ENCODE measurements at regions not wholly inside any gene's neighbourhood (a gene's known extent, or its start where the extent isn't known, plus 50 kb on each side); places are given as distances from the start of the nearest gene placed in this dataset.
"Not testable (repeated sequence)": the region's sequence is repeated elsewhere in the genome, so short reads cannot be mapped to it uniquely, and the experiment has no call there.

GRCh38 chr9:100794738-100795269 lies 216.9 kb downstream of the CAVIN4 start:
- TF ChIP-seq FOXM1 (IDR thresholded peaks at IDR 0.05; ENCODE audit: borderline replicate concordance) = no peak
- TF ChIP-seq LEF1 (IDR thresholded peaks at IDR 0.05; ENCODE audit: borderline replicate concordance) = no peak
- no peak for TF ChIP-seq ZNF384 (IDR thresholded peaks at IDR 0.05)
- no peak for TF ChIP-seq L3MBTL2 (conservative IDR thresholded peaks at IDR 0.05)
- no peak for TF ChIP-seq NFRKB (IDR thresholded peaks at IDR 0.05)
- no peak for TF ChIP-seq SUZ12 (IDR thresholded peaks at IDR 0.05)
- TF ChIP-seq ELF4 (IDR thresholded peaks at IDR 0.05) = no peak
- no peak for TF ChIP-seq FOXA1 (IDR thresholded peaks at IDR 0.05)
- no peak for TF ChIP-seq TARDBP (IDR thresholded peaks at IDR 0.05)
- TF ChIP-seq ARNT (IDR thresholded peaks at IDR 0.05) = no peak
- no peak for TF ChIP-seq HDGF (IDR thresholded peaks at IDR 0.05; ENCODE audit: borderline replicate concordance)
- CTCF ChIA-PET = no interaction called here
- POLR2A ChIA-PET = no interaction called here
- no peak for DNase-seq (ENCODE audit: extremely low spot score)

DNA sequence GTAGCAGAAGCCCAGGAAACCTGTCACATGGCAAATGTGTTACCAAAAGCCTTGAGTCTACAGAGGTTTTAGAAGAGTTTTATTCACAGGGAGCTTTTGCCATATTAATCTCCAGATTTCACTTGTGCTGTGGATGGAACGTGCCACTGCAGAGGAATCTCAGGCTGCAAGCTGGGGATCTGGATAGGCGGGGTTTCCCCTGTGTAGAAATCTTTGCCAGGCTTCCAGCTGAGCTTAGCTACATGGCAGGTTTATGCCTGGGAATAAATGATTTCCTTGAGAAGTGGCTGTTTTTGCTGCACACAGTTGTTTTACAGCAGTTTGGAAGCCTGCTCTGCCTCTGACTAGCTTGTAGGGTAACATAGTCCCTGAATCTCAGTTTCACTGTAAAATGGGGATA lies 224.6 kb upstream of the PLPPR1 start:
- no peak for TF ChIP-seq SP1 (IDR thresholded peaks at IDR 0.05)
- no peak for TF ChIP-seq FOXM1 (IDR thresholded peaks at IDR 0.05; ENCODE audit: borderline replicate concordance)
- TF ChIP-seq FOXK2 (IDR thresholded peaks at IDR 0.05) = no peak
- TF ChIP-seq TARDBP (IDR thresholded peaks at IDR 0.05) = no peak
- no peak for TF ChIP-seq NFRKB (IDR thresholded peaks at IDR 0.05)
- no peak for TF ChIP-seq LEF1 (IDR thresholded peaks at IDR 0.05; ENCODE audit: borderline replicate concordance)
- TF ChIP-seq SUZ12 (IDR thresholded peaks at IDR 0.05) = no peak
- TF ChIP-seq HDGF (IDR thresholded peaks at IDR 0.05; ENCODE audit: borderline replicate concordance) = no peak
- TF ChIP-seq, protein P1, sequence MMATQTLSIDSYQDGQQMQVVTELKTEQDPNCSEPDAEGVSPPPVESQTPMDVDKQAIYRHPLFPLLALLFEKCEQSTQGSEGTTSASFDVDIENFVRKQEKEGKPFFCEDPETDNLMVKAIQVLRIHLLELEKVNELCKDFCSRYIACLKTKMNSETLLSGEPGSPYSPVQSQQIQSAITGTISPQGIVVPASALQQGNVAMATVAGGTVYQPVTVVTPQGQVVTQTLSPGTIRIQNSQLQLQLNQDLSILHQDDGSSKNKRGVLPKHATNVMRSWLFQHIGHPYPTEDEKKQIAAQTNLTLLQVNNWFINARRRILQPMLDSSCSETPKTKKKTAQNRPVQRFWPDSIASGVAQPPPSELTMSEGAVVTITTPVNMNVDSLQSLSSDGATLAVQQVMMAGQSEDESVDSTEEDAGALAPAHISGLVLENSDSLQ (IDR thresholded peaks at IDR 0.05) = no peak
- no peak for TF ChIP-seq CTBP1 (IDR thresholded peaks at IDR 0.05; ENCODE audit: borderline replicate concordance)
- no peak for TF ChIP-seq ZNF384 (IDR thresholded peaks at IDR 0.05)
- TF ChIP-seq ARNT (IDR thresholded peaks at IDR 0.05) = no peak
- no peak for TF ChIP-seq ELF4 (IDR thresholded peaks at IDR 0.05)
- TF ChIP-seq L3MBTL2 (conservative IDR thresholded peaks at IDR 0.05) = no peak
- TF ChIP-seq BHLHE40 (IDR thresholded peaks at IDR 0.05; ENCODE audit: borderline replicate concordance) = no peak
- no peak for TF ChIP-seq FOXA1 (IDR thresholded peaks at IDR 0.05)
- ChIA-PET POLR2A (no interaction called here), CTCF (no interaction called here)
- no peak for DNase-seq (ENCODE audit: extremely low spot score)

GRCh38 chr9:100811643-100812042 lies 216.9 kb upstream of the PLPPR1 start:
- ChIA-PET POLR2A (no interaction called here), CTCF (no interaction called here)
- DNase-seq (ENCODE audit: extremely low spot score) = no peak
- no peak for TF ChIP-seq BHLHE40 (IDR thresholded peaks at IDR 0.05; ENCODE audit: borderline replicate concordance)

DNA sequence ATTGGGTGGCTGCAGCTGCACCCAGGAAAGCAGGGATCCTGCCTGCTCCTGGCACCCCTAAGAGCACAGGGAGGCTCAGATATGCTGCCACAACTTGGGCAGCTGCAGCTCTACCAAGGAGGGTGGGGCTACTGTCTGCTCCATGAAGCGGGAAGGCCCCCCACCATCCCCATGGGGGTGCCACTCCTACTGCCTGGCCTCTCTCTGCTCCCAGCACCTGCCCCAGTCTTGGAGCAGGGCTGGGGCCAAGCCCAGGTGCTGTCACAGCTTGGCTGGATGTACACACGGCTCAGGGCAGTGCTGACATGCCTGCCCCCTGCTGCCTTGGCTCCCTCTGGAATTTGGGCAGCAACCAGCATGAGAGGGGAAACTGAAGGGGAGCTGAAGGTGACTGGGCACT lies 214.7 kb upstream of the PLPPR1 start:
- DNase-seq (ENCODE audit: extremely low spot score) = no peak
- ChIA-PET POLR2A (no interaction called here), CTCF (no interaction called here)
- no peak for TF ChIP-seq ZNF384 (IDR thresholded peaks at IDR 0.05)
- no peak for TF ChIP-seq FOXM1 (IDR thresholded peaks at IDR 0.05; ENCODE audit: borderline replicate concordance)
- no peak for TF ChIP-seq HDGF (IDR thresholded peaks at IDR 0.05; ENCODE audit: borderline replicate concordance)
- TF ChIP-seq SP1 (IDR thresholded peaks at IDR 0.05) = no peak
- no peak for TF ChIP-seq ELF4 (IDR thresholded peaks at IDR 0.05)
- no peak for TF ChIP-seq SUZ12 (IDR thresholded peaks at IDR 0.05)
- no peak for TF ChIP-seq TARDBP (IDR thresholded peaks at IDR 0.05)
- TF ChIP-seq BHLHE40 (IDR thresholded peaks at IDR 0.05; ENCODE audit: borderline replicate concordance) = no peak
- TF ChIP-seq NFRKB (IDR thresholded peaks at IDR 0.05) = no peak
- TF ChIP-seq LEF1 (IDR thresholded peaks at IDR 0.05; ENCODE audit: borderline replicate concordance) = no peak
- TF ChIP-seq L3MBTL2 (conservative IDR thresholded peaks at IDR 0.05) = no peak
- no peak for TF ChIP-seq ARNT (IDR thresholded peaks at IDR 0.05)
- no peak for TF ChIP-seq FOXK2 (IDR thresholded peaks at IDR 0.05)
- TF ChIP-seq CTBP1 (IDR thresholded peaks at IDR 0.05; ENCODE audit: borderline replicate concordance) = no peak
- no peak for TF ChIP-seq FOXA1 (IDR thresholded peaks at IDR 0.05)
- TF ChIP-seq, protein P1 (IDR thresholded peaks at IDR 0.05) = no peak

- TF ChIP-seq BHLHE40 (IDR thresholded peaks at IDR 0.05; ENCODE audit: borderline replicate concordance) (no peak), ELF4 (IDR thresholded peaks at IDR 0.05) (no peak), TARDBP (IDR thresholded peaks at IDR 0.05) (no peak), ZNF384 (IDR thresholded peaks at IDR 0.05) (no peak), CTBP1 (IDR thresholded peaks at IDR 0.05; ENCODE audit: borderline replicate concordance) (no peak), L3MBTL2 (conservative IDR thresholded peaks at IDR 0.05) (no peak), ARNT (IDR thresholded peaks at IDR 0.05) (no peak), LEF1 (IDR thresholded peaks at IDR 0.05; ENCODE audit: borderline replicate concordance) (no peak), FOXK2 (IDR thresholded peaks at IDR 0.05) (no peak), SUZ12 (IDR thresholded peaks at IDR 0.05) (no peak)
- TF ChIP-seq, protein P1 (IDR thresholded peaks at IDR 0.05) = no peak
- CTCF ChIA-PET = no interaction called here
- POLR2A ChIA-PET = no interaction called here
- DNase-seq (ENCODE audit: extremely low spot score) = no peak
Observed at GRCh38 chr9:100819980-100820379, 208.5 kb upstream of the PLPPR1 start.

- CTCF ChIA-PET; POLR2A ChIA-PET; DNase-seq (ENCODE audit: extremely low spot score): not testable (repeated sequence)
Observed at GRCh38 chr9:100833035-100833434, 195.5 kb upstream of the PLPPR1 start.

- TF ChIP-seq FOXM1 (IDR thresholded peaks at IDR 0.05; ENCODE audit: borderline replicate concordance) (no peak), FOXK2 (IDR thresholded peaks at IDR 0.05) (no peak), ARNT (IDR thresholded peaks at IDR 0.05) (no peak), TARDBP (IDR thresholded peaks at IDR 0.05) (no peak), SP1 (IDR thresholded peaks at IDR 0.05) (no peak), L3MBTL2 (conservative IDR thresholded peaks at IDR 0.05) (no peak), ZNF384 (IDR thresholded peaks at IDR 0.05) (no peak), CTBP1 (IDR thresholded peaks at IDR 0.05; ENCODE audit: borderline replicate concordance) (no peak), FOXA1 (IDR thresholded peaks at IDR 0.05) (no peak), HDGF (IDR thresholded peaks at IDR 0.05; ENCODE audit: borderline replicate concordance) (no peak), SUZ12 (IDR thresholded peaks at IDR 0.05) (no peak), ELF4 (IDR thresholded peaks at IDR 0.05) (no peak)
- no peak for DNase-seq (ENCODE audit: extremely low spot score)
- POLR2A ChIA-PET = no interaction called here
- CTCF ChIA-PET = no interaction called here
Observed at GRCh38 chr9:100838857-100839256, 189.7 kb upstream of the PLPPR1 start.
